HG02938 (cell line): ENCODE measurements at regions not wholly inside any gene's neighbourhood (a gene's known extent, or its start where the extent isn't known, plus 50 kb on each side); places are given as distances from the start of the nearest gene placed in this dataset.
"Not testable (repeated sequence)": the region's sequence is repeated elsewhere in the genome, so short reads cannot be mapped to it uniquely, and the experiment has no call there.

ENCODE experiments used
- ATAC-seq: cut with Tn5 transposase; IDR thresholded peaks from one replicate; pipeline ENCODE4 v1.9.1; 2021; ENCODE audit warnings: mild to moderate bottlenecking, moderate library complexity; ENCODE audit not compliant: unreplicated experiment

DNA sequence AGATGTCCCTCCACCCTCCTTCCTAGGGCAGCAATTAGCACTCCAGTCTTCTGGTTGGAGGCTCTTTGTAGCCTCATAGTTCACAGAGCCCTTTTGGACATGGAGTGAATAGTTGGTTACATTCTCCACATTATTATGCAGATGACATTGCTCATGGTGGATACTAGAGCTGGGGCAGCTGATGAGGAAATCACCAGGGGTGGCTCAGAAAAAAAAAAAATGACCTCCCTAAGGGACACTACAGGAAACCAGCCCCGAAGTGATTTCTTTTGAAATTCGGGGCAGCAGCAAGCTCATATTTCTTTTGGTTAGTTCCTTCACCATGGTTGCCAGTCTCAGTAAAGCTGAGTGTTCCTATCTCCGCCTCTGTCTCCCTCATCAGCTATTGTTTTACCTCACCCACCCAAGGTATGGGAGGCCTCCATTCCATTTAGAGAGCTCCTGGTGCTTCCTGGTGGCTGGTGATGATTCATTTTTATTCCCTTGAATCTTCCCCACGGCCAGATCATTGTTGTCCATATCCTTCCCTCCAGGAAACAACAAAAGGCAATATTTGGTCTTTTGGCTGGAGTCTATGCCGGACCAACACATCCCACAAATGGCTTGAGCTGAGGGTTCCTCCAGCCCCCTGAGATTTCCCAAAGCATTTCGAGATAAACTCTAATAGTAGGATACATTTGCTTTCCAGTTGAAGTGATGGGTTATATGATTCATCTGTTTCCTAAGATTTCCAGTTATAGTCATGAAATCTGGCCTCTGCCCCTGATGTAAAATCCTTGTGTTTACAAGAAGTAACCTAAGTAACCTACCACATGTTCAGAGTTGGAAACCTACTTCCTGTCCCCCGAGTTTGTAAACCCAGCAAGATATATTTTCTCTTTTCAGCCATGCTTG lies 56.2 kb upstream of the NID2 start:
- no peak for ATAC-seq

DNA sequence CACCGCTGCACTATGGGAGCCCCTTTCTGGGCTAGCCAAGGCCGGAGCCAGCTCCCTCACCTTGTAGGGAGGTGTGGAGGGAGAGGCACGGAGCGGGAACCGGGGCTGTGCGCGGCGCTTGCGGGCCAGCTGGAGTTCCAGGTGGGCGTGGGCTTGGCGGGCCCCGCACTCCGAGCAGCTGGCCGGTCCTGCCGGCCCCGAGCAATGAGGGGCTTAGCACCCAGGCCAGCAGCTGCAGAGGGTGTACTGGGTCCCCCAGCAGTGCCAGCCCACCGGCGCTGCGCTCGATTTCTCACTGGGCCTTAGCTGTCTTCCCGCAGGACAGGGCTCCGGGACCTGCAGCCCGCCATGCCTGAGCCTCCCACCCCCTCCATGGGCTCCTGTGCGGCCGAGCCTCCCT lies 53.3 kb upstream of the NID2 start:
- ATAC-seq = not testable (repeated sequence)

DNA sequence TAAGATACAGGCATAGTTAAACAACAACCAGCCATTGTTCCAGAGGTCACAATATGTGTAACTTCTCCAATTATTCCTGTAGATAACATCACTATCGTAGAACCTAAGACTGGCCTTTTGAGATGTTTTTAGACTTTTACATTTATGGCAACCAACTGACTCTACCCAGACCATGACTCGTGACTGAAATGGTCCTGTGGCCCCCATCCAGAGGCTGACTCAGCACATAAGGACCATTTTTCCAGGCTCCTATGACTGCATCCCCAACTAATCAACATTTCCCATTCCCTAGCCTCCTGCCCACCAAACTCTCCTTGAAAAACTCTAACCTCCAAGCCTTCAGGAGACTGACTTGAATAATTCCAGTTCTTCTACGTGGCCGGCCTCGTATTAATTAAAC lies 52.6 kb upstream of the NID2 start:
- ATAC-seq = no peak

DNA sequence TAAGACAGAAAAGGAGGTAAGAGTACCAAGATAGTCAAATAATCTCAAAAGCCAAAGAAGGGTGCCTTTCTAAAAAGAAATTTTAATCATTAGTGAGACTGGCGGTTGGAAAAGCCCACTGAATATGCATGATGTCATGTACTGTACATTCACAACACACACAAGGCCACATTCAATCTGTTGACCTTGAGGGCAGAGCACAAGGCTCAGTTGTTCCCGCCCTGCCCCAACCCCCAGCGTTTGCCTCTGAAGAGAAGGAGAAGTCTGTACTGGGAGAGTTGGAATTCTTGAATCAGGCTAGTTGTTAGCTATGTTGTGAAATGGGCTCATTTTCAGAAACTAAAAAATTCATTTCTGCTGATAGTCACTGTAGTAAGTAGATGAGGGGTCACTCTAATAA lies 50.2 kb upstream of the NID2 start:
- no peak for ATAC-seq
